ENCODE measurements at regions not wholly inside any gene's neighbourhood (a gene's known extent, or its start where the extent isn't known, plus 50 kb on each side); places are given as distances from the start of the nearest gene placed in this dataset.
A peak's percentile ranks its signal among the peaks of the same experiment; 100 is the strongest.

GRCh38 chr2:209086761-209087160, 337.1 kb upstream of the MAP2 start:
- H3K4me3 ChIP-seq (replicated peaks in 1 of 4; ENCODE audit: control extremely low read depth in 1 of 4, insufficient read depth in 1 of 4, low read depth in 3 of 4, low read length in 4 of 4): no peak overlapping the region
- no peaks in the 10 kb centered on the region for H3K4me1 ChIP-seq (ENCODE audit: control insufficient read depth, extremely low read depth, insufficient read depth, low read length)
- no peak overlapping the region for H2AFZ ChIP-seq (ENCODE audit: low read length)
- no peak overlapping the region for H3K27ac ChIP-seq (ENCODE audit: insufficient read depth, low read length)
- no peaks in the 10 kb centered on the region for H3K36me3 ChIP-seq (ENCODE audit: control insufficient read depth, insufficient read depth, low read length)
- H3K79me2 ChIP-seq (ENCODE audit: control insufficient read depth, insufficient read depth, low read length): no peaks in the 10 kb centered on the region
- no peak overlapping the region for H3K4me2 ChIP-seq (ENCODE audit: extremely low read depth, insufficient read depth, low read length)
- no peak for DNase-seq (ENCODE audit: low read depth in 2 of 2)
- H3K9me3 ChIP-seq (ENCODE audit: control insufficient read depth, insufficient read depth, low read depth, low read length): no peaks in the 10 kb centered on the region
- H3K9ac ChIP-seq (ENCODE audit: insufficient read depth, low read length): no peak overlapping the region
- H3K27me3 ChIP-seq (ENCODE audit: control insufficient read depth, insufficient read depth, low read length): no peaks in the 10 kb centered on the region
- no peaks in the 10 kb centered on the region for H4K20me1 ChIP-seq (ENCODE audit: control insufficient read depth, extremely low read depth, insufficient read depth, low read length)
- TF ChIP-seq CTCF (conservative IDR thresholded peaks at IDR 0.05 in 1 of 2, IDR thresholded peaks at IDR 0.05 in 1 of 2; ENCODE audit: low read depth in 1 of 2, low read length in 2 of 2) (no peak), EZH2 (IDR thresholded peaks at IDR 0.05; ENCODE audit: low read length, missing control alignments) (no peak)

- Histone ChIP-seq H2AFZ (ENCODE audit: low read length) (no peak overlapping the region), H3K9me3 (ENCODE audit: control insufficient read depth, insufficient read depth, low read depth, low read length) (no peaks in the 10 kb centered on the region), H3K4me1 (ENCODE audit: control insufficient read depth, extremely low read depth, insufficient read depth, low read length) (no peaks in the 10 kb centered on the region), H3K27ac (ENCODE audit: insufficient read depth, low read length) (no peak overlapping the region), H3K36me3 (ENCODE audit: control insufficient read depth, insufficient read depth, low read length) (no peaks in the 10 kb centered on the region), H3K9ac (ENCODE audit: insufficient read depth, low read length) (no peak overlapping the region), H4K20me1 (ENCODE audit: control insufficient read depth, extremely low read depth, insufficient read depth, low read length) (no peaks in the 10 kb centered on the region), H3K4me3 (replicated peaks in 1 of 4; ENCODE audit: control extremely low read depth in 1 of 4, insufficient read depth in 1 of 4, low read depth in 3 of 4, low read length in 4 of 4) (no peak overlapping the region), H3K4me2 (ENCODE audit: extremely low read depth, insufficient read depth, low read length) (no peak overlapping the region), H3K27me3 (ENCODE audit: control insufficient read depth, insufficient read depth, low read length) (no peaks in the 10 kb centered on the region), H3K79me2 (ENCODE audit: control insufficient read depth, insufficient read depth, low read length) (no peaks in the 10 kb centered on the region)
- DNase-seq (ENCODE audit: low read depth in 2 of 2): peak in 1 of 2 donors; percentile 7
- no peak for TF ChIP-seq CTCF (conservative IDR thresholded peaks at IDR 0.05 in 1 of 2, IDR thresholded peaks at IDR 0.05 in 1 of 2; ENCODE audit: low read depth in 1 of 2, low read length in 2 of 2)
Measured at GRCh38 chr2:209091056-209091455, 332.8 kb upstream of the MAP2 start.

- Histone ChIP-seq H3K27ac (ENCODE audit: insufficient read depth, low read length) (no peak overlapping the region), H3K36me3 (ENCODE audit: control insufficient read depth, insufficient read depth, low read length) (no peaks in the 10 kb centered on the region), H4K20me1 (ENCODE audit: control insufficient read depth, extremely low read depth, insufficient read depth, low read length) (no peaks in the 10 kb centered on the region), H3K4me2 (ENCODE audit: extremely low read depth, insufficient read depth, low read length) (no peak overlapping the region), H3K4me3 (replicated peaks in 1 of 4; ENCODE audit: control extremely low read depth in 1 of 4, insufficient read depth in 1 of 4, low read depth in 3 of 4, low read length in 4 of 4) (no peak overlapping the region), H2AFZ (ENCODE audit: low read length) (no peak overlapping the region), H3K79me2 (ENCODE audit: control insufficient read depth, insufficient read depth, low read length) (no peaks in the 10 kb centered on the region), H3K9ac (ENCODE audit: insufficient read depth, low read length) (no peak overlapping the region), H3K9me3 (ENCODE audit: control insufficient read depth, insufficient read depth, low read depth, low read length) (no peaks in the 10 kb centered on the region), H3K27me3 (ENCODE audit: control insufficient read depth, insufficient read depth, low read length) (no peaks in the 10 kb centered on the region), H3K4me1 (ENCODE audit: control insufficient read depth, extremely low read depth, insufficient read depth, low read length) (no peaks in the 10 kb centered on the region)
- no peak for DNase-seq (ENCODE audit: low read depth in 2 of 2)
- TF ChIP-seq CTCF (conservative IDR thresholded peaks at IDR 0.05 in 1 of 2, IDR thresholded peaks at IDR 0.05 in 1 of 2; ENCODE audit: low read depth in 1 of 2, low read length in 2 of 2): no peak
- no peak for TF ChIP-seq EZH2 (IDR thresholded peaks at IDR 0.05; ENCODE audit: low read length, missing control alignments)
Measured at GRCh38 chr2:209094221-209094620, 329.6 kb upstream of the MAP2 start.
